GM12801 (cell line): ENCODE measurements at regions not wholly inside any gene's neighbourhood (a gene's known extent, or its start where the extent isn't known, plus 50 kb on each side); places are given as distances from the start of the nearest gene placed in this dataset.

ENCODE experiments used
- CTCF ChIP-seq: IDR thresholded peaks from one replicate; pipeline ENCODE4 v1.5.1; 2011; ENCODE audit warnings: control low read depth; ENCODE audit not compliant: insufficient read length; ENCODE audit errors: extremely low read depth

- no peak for TF ChIP-seq CTCF
Observed at GRCh38 chr16:51852892-51853291, 694.1 kb downstream of the TOX3 start.

- TF ChIP-seq CTCF, result no peak
Observed at GRCh38 chr16:51851111-51851510, 695.8 kb downstream of the TOX3 start.

- no peak for TF ChIP-seq CTCF
Observed at GRCh38 chr16:51849715-51850114, 697.2 kb downstream of the TOX3 start.

GRCh38 chr16:51845586-51846305 is 694.7 kb upstream of the SALL1 start:
- no peak for TF ChIP-seq CTCF

GRCh38 chr16:51839727-51840462 is 688.8 kb upstream of the SALL1 start:
- no peak for TF ChIP-seq CTCF

- TF ChIP-seq CTCF, result no peak
Observed at GRCh38 chr16:51834794-51835193, 683.7 kb upstream of the SALL1 start.

- TF ChIP-seq CTCF, result no peak
Observed at GRCh38 chr16:51834133-51834532, 683.1 kb upstream of the SALL1 start.
